IMR-90 (cell line): ENCODE measurements at regions not wholly inside any gene's neighbourhood (a gene's known extent, or its start where the extent isn't known, plus 50 kb on each side); places are given as distances from the start of the nearest gene placed in this dataset.

Experiments
- ATAC-seq: fragments of 200-7000 bp; cut with Tn5 transposase; 2 replicates; pipeline ENCODE4 v1.9.1; 2020; ENCODE audit warnings: low read depth, mild to moderate bottlenecking, moderate library complexity
- BruUV-seq: library from RNA; stranded (reverse); fragments of 400-500 nt; replicated peaks from 2 replicates; lab custom pipeline; 2021; lab: Mats Ljungman, UMichigan
- CTCF ChIA-PET: fragments of 300-600 bp; formaldehyde crosslinking; extraction: SDS; loops from one replicate; lab custom pipeline; 2021; ENCODE audit warnings: antibody characterized with exemption; lab: Yijun Ruan, JAX
- POLR2A ChIA-PET: fragments of 300-600 bp; sonication (Branson Sonifier 250); formaldehyde crosslinking; loops from one replicate; lab custom pipeline; 2022; ENCODE audit warnings: antibody characterized with exemption; ENCODE audit not compliant: unreplicated experiment; lab: Charles Lee
- DNase-seq: peaks from one replicate; pipeline ENCODE4 v3.0.0; 2013
- H2AFZ ChIP-seq: replicated peaks from 2 replicates; pipeline ENCODE3; 2013; ENCODE audit warnings: low read length, mild to moderate bottlenecking; ENCODE audit not compliant: poor library complexity
- H2AK5ac ChIP-seq: 2 replicates; pipeline ENCODE4 v1.6.1; 2013; ENCODE audit warnings: low read depth, low read length, inconsistent platforms
- H2AK9ac ChIP-seq: replicated peaks from 2 replicates; pipeline ENCODE3; 2013; ENCODE audit warnings: mild to moderate bottlenecking, low read depth, low read length, moderate library complexity; ENCODE audit not compliant: poor library complexity
- H2BK120ac ChIP-seq: 2 replicates; pipeline ENCODE4 v1.6.1; 2013; ENCODE audit warnings: low read depth, low read length, inconsistent platforms
- H2BK15ac ChIP-seq: 3 replicates; pipeline ENCODE4 v1.6.1; 2013; ENCODE audit warnings: low read depth, low read length, inconsistent platforms
- H2BK20ac ChIP-seq: 2 replicates; pipeline ENCODE4 v1.6.1; 2013; ENCODE audit warnings: low read depth, mild to moderate bottlenecking, inconsistent platforms, low read length, moderate library complexity
- H2BK5ac ChIP-seq: 2 replicates; pipeline ENCODE4 v1.6.1; 2013; ENCODE audit warnings: mild to moderate bottlenecking, low read depth, low read length, inconsistent platforms; ENCODE audit not compliant: poor library complexity, severe bottlenecking
- H3K14ac ChIP-seq: replicated peaks from 2 replicates; pipeline ENCODE4 v1.6.1; 2013; ENCODE audit warnings: low read depth, low read length, inconsistent platforms
- H3K18ac ChIP-seq: 2 replicates; pipeline ENCODE4 v1.6.1; 2013; ENCODE audit warnings: low read depth, low read length, control low read depth
- H3K23ac ChIP-seq: 2 replicates; pipeline ENCODE4 v1.6.1; 2013; ENCODE audit warnings: low read depth, low read length, inconsistent platforms
- H3K27ac ChIP-seq: 2 replicates; pipeline ENCODE4 v1.5.1; 2013; ENCODE audit warnings: mild to moderate bottlenecking, control low read depth, low read length; ENCODE audit not compliant: insufficient read depth
- H3K27me3 ChIP-seq: 2 replicates; pipeline ENCODE4 v1.6.1; 2013; ENCODE audit warnings: low read length; ENCODE audit not compliant: control insufficient read depth, insufficient read depth
- H3K36me3 ChIP-seq: 2 replicates; pipeline ENCODE4 v1.6.1; 2013; ENCODE audit warnings: low read length, mixed read lengths; ENCODE audit not compliant: control insufficient read depth, insufficient read depth
- H3K4ac ChIP-seq: 2 replicates; pipeline ENCODE4 v1.6.1; 2013; ENCODE audit warnings: low read depth, low read length, inconsistent platforms
- H3K4me1 ChIP-seq: 2 replicates; pipeline ENCODE4 v1.6.1; 2013; ENCODE audit warnings: low read length, mixed read lengths; ENCODE audit not compliant: control insufficient read depth, insufficient read depth
- H3K4me2 ChIP-seq: 2 replicates; pipeline ENCODE4 v1.6.1; 2013; ENCODE audit warnings: low read depth, mild to moderate bottlenecking, control low read depth, low read length, moderate library complexity
- H3K4me3 ChIP-seq: 2 replicates; pipeline ENCODE4 v1.5.1; 2013; ENCODE audit warnings: low read depth, mild to moderate bottlenecking, control low read depth, low read length, moderate library complexity; ENCODE audit not compliant: insufficient read depth
- H3K56ac ChIP-seq: 2 replicates; pipeline ENCODE4 v1.6.1; 2013; ENCODE audit warnings: low read length, inconsistent platforms; ENCODE audit not compliant: insufficient read depth; ENCODE audit errors: extremely low read depth
- H3K79me1 ChIP-seq, 2 experiments: 2 replicates each; pipeline ENCODE4 v1.6.1; 2013; ENCODE audit warnings: low read length in 2 of 2, inconsistent platforms in 1 of 2, low read depth in 1 of 2
- H3K9ac ChIP-seq: 2 replicates; pipeline ENCODE4 v1.6.1; 2013; ENCODE audit warnings: low read depth, low read length, control low read depth
- H3K9me1 ChIP-seq: 2 replicates; pipeline ENCODE4 v1.6.1; 2013; ENCODE audit warnings: low read length, inconsistent platforms; ENCODE audit not compliant: insufficient read depth
- H3K9me3 ChIP-seq: 2 replicates; pipeline ENCODE4 v1.6.1; 2013; ENCODE audit warnings: low read length; ENCODE audit not compliant: control insufficient read depth, insufficient read depth
- H4K20me1 ChIP-seq: 2 replicates; pipeline ENCODE4 v1.6.1; 2013; ENCODE audit warnings: low read length, inconsistent platforms; ENCODE audit not compliant: insufficient read depth
- H4K5ac ChIP-seq: 2 replicates; pipeline ENCODE4 v1.6.1; 2013; ENCODE audit warnings: mild to moderate bottlenecking, low read depth, low read length, control low read depth
- H4K8ac ChIP-seq, 2 experiments: 2 replicates each; pipeline ENCODE4 v1.6.1; 2013; ENCODE audit warnings: low read depth in 2 of 2, low read length in 2 of 2, control low read depth in 1 of 2, inconsistent platforms in 1 of 2
- H4K91ac ChIP-seq: 2 replicates; pipeline ENCODE4 v1.6.1; 2013; ENCODE audit warnings: low read depth, low read length, inconsistent platforms; ENCODE audit not compliant: insufficient read depth
- BHLHE40 ChIP-seq: fragments of 150-350 bp; IDR thresholded peaks from 2 replicates; pipeline ENCODE4 v1.6.1; 2016; ENCODE audit warnings: mild to moderate bottlenecking, low read depth, low read length
- CEBPB ChIP-seq: IDR thresholded peaks from 2 replicates; pipeline ENCODE4 v1.6.1; 2012; ENCODE audit warnings: low read depth, low read length, improper control_type of control experiment
- CHD1 ChIP-seq: IDR thresholded peaks from 2 replicates; pipeline ENCODE4 v1.6.1; 2012; ENCODE audit warnings: low read depth, low read length, improper control_type of control experiment
- CTCF ChIP-seq: conservative IDR thresholded peaks from 2 replicates; pipeline ENCODE4 v1.5.1; 2012; ENCODE audit warnings: mild to moderate bottlenecking, low read depth, low read length, improper control_type of control experiment
- ELK1 ChIP-seq: fragments of 150-350 bp; IDR thresholded peaks from 2 replicates; pipeline ENCODE4 v1.6.1; 2016; ENCODE audit warnings: low read depth, mild to moderate bottlenecking, low read length, moderate library complexity, borderline replicate concordance
- FOS ChIP-seq: fragments of 150-350 bp; IDR thresholded peaks from 2 replicates; pipeline ENCODE4 v1.6.1; 2016; ENCODE audit warnings: low read depth, low read length
- MAFK ChIP-seq: IDR thresholded peaks from 2 replicates; pipeline ENCODE4 v1.6.1; 2012; ENCODE audit warnings: low read depth, low read length, improper control_type of control experiment
- MAZ ChIP-seq: IDR thresholded peaks from 2 replicates; pipeline ENCODE4 v1.6.1; 2012; ENCODE audit warnings: low read depth, mild to moderate bottlenecking, low read length, improper control_type of control experiment, moderate library complexity, borderline replicate concordance
- MXI1 ChIP-seq: IDR thresholded peaks from 2 replicates; pipeline ENCODE4 v1.6.1; 2012; ENCODE audit warnings: low read depth, mild to moderate bottlenecking, low read length, moderate library complexity, borderline replicate concordance
- NFE2L2 ChIP-seq: fragments of 150-350 bp; IDR thresholded peaks from 2 replicates; pipeline ENCODE4 v1.6.1; 2016; ENCODE audit warnings: low read depth, mild to moderate bottlenecking, low read length
- POLR2A ChIP-seq: IDR thresholded peaks from 2 replicates; pipeline ENCODE4 v1.6.1; 2012; ENCODE audit warnings: mild to moderate bottlenecking, low read depth, low read length
- RAD21 ChIP-seq: IDR thresholded peaks from 2 replicates; pipeline ENCODE4 v1.6.1; 2012; ENCODE audit warnings: low read length, improper control_type of control experiment
- RCOR1 ChIP-seq: IDR thresholded peaks from 2 replicates; pipeline ENCODE4 v1.6.1; 2012; ENCODE audit warnings: mild to moderate bottlenecking, low read length, improper control_type of control experiment; ENCODE audit not compliant: insufficient replicate concordance
- SMC3 ChIP-seq: fragments of 150-350 bp; IDR thresholded peaks from 2 replicates; pipeline ENCODE4 v1.6.1; 2016; ENCODE audit warnings: low read depth, mild to moderate bottlenecking, antibody characterized with exemption, low read length, moderate library complexity
- WGBS, 2 experiments: methylation state at CpG; one replicate each; pipeline versions ENCODE4 v1.1.5 to v1.1.7; 2013; ENCODE audit warnings: missing lambda C conversion rate in 2 of 2; ENCODE audit not compliant: insufficient read length in 1 of 2; ENCODE audit errors: extremely low coverage in 2 of 2; 5-methylcytosine and 5-hydroxymethylcytosine counted together
- dilution Hi-C: fragments of 300-500 bp; cut with HindIII; formaldehyde crosslinking; loops from one replicate; pipeline ENCODE4 v1.14.3; 2018; ENCODE audit warnings: low sequenced_read_pairs; ENCODE audit not compliant: unreplicated experiment
- in situ Hi-C: fragments of 300-500 bp; cut with MboI; formaldehyde crosslinking; loops from 3 replicates; pipeline ENCODE4 v1.14.3; 2019; ENCODE audit warnings: low sequenced_read_pairs, inconsistent platforms, mixed read lengths
- intact Hi-C: fragments of 100-400 bp; cut with micrococcal nuclease; formaldehyde crosslinking; loops from 2 replicates; pipeline ENCODE4 v1.10.0; 2022

GRCh38 chr1:234760303-234760723 lies 150.3 kb upstream of the IRF2BP2 start:
- POLR2A ChIA-PET = no interaction called here

More at GRCh38 chr1:234760303-234760723, 150.3 kb upstream of the IRF2BP2 start:
- no peak overlapping the region for H3K9ac ChIP-seq
- 94% methylated on average over 2 of the region's 6 CpGs; no CpG with 5 or more reads in 1 of the 2 experiments for WGBS, 2 experiments
- ATAC-seq (no peak), DNase-seq (no peak)
- H3K4me2 ChIP-seq = no peak overlapping the region
- peak overlapping the region; percentile 40 to 52; a peak in 2 of 4 replicates for H4K8ac ChIP-seq
- peak overlapping the region; percentile 54; the same call in 2 of the 3 replicates for H2BK15ac ChIP-seq
- peak overlapping the region; percentile 40; the same call in 1 of the 2 replicates for H4K91ac ChIP-seq
- H2BK20ac ChIP-seq = peak overlapping the region; percentile 39; the same call in 1 of the 2 replicates
- 0 out of 2 replicates have a peak overlapping the region, but pooled peaks have one; percentile 9 for H3K23ac ChIP-seq
- peak overlapping the region; percentile 75 for H3K14ac ChIP-seq
- TF ChIP-seq BHLHE40 (no peak), FOS (no peak), RCOR1 (no peak), MXI1 (no peak), SMC3 (no peak), ELK1 (no peak), CTCF (no peak), NFE2L2 (no peak), MAZ (no peak), RAD21 (no peak), POLR2A (no peak), CEBPB (no peak), MAFK (no peak), CHD1 (no peak)
- H3K4me3 ChIP-seq = no peak overlapping the region
- no peak overlapping the region for H3K27ac ChIP-seq
- no peak overlapping the region for H2BK5ac ChIP-seq
- intact Hi-C loops = no loop called here
- peak overlapping the region; percentile 56; the same call in 1 of the 2 replicates for H2AK5ac ChIP-seq
- H3K27me3 ChIP-seq = no peaks in the 10 kb centered on the region; the same call in 1 of the 2 replicates
- H3K18ac ChIP-seq = no peak overlapping the region; the same call in 1 of the 2 replicates
- peak overlapping the region; percentile 45 for H2BK120ac ChIP-seq
- H3K4me1 ChIP-seq = peaks cover 8% of the 10 kb centered on the region
- H3K9me1 ChIP-seq = 0 out of 2 replicates have a peak, but pooled peaks cover under 1% of the 10 kb centered on the region
- no peaks in the 10 kb centered on the region for H3K9me3 ChIP-seq
- H3K36me3 ChIP-seq = no peaks in the 10 kb centered on the region
- CTCF ChIA-PET = no interaction called here
- in situ Hi-C loops = no loop called here
- dilution Hi-C loops = no loop called here
- H2AFZ ChIP-seq = peak overlapping the region; percentile 35
- no peak overlapping the region for H4K5ac ChIP-seq
- H3K56ac ChIP-seq = no peak overlapping the region
- H4K20me1 ChIP-seq = no peaks in the 10 kb centered on the region
- peak overlapping the region; percentile 58 for H3K4ac ChIP-seq
- H2AK9ac ChIP-seq = peak overlapping the region; percentile 1
- BruUV-seq = no TSS peak
- H3K79me1 ChIP-seq = no peaks in the 10 kb centered on the region
